NCI-H82 treated with DMSO at 0.1 percent for 48 hours (cell line): ENCODE measurements at regions not wholly inside any gene's neighbourhood (a gene's known extent, or its start where the extent isn't known, plus 50 kb on each side); places are given as distances from the start of the nearest gene placed in this dataset.
A peak's percentile ranks its signal among the peaks of the same experiment; 100 is the strongest.

Experiments used
- DNase-seq: peaks from one replicate; lab custom pipeline; 2025; ENCODE audit not compliant: unreplicated experiment; lab: John Stamatoyannopoulos, UW

DNA sequence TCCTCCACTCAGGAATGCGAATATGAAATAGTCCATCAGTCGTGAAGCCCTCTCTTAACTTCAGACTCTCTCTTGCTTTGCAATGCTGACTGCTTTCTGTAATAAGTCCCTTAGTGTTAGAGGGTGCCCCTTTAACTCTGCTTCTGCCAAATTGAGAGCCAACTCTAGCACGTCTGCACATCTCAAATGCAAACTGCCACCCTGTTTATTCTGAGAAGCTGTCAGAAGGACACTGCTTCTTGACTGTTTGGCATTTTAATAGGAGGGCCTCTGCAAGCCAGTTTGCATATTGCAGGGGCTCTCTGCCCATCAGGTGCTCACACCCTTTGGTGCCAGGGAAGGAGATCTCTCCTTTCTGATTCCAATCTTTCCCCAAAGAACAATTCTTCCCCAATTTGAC is 589.8 kb upstream of the CDH4 start:
- DNase-seq: no peak

- no peak for DNase-seq
Measured at GRCh38 chr20:60664106-60664505, 588.0 kb upstream of the CDH4 start.

DNA sequence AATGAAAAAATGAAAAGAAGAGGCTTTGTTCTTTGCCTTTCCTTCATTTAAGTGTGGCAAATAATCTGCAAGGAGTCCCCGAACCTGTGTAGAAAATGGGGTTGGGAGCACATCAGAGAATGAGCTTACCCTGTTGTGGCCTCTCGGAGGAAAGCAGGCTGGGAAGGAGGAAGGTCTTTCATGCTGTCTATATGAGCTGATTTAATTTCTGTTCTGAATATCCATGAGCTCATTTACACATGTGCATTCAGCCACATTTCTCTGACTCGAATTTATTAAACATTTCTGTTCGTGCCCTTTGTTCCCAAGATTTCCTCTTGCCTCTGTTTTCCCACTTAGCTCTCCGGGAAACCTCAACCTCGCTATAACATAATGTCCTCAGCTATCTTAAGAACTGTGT is 584.4 kb upstream of the CDH4 start:
- DNase-seq: no peak

DNA sequence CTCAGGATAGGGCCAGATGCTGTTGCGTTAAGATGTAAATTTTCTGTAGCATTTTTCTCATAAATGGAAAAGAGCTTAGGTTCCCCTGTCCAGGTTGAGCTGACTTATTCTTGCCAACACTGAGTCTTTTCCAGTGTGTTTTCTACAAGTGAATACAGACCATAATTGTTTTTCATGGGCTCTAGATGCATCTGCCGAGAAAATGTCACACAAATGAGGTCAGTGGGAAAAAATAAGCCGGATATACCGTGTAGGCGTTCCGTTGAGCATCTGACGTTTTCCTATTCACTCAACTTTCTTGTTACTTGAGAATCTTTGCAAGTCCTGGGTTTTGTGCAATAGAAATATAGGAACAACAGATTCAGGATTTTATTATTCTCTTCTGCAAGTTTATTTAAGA is 582.9 kb upstream of the CDH4 start:
- DNase-seq: no peak

- no peak for DNase-seq
Measured at GRCh38 chr20:60676011-60676410, 576.0 kb upstream of the CDH4 start.

GRCh38 chr20:60677819-60678218 is 574.2 kb upstream of the CDH4 start:
- no peak for DNase-seq

DNA sequence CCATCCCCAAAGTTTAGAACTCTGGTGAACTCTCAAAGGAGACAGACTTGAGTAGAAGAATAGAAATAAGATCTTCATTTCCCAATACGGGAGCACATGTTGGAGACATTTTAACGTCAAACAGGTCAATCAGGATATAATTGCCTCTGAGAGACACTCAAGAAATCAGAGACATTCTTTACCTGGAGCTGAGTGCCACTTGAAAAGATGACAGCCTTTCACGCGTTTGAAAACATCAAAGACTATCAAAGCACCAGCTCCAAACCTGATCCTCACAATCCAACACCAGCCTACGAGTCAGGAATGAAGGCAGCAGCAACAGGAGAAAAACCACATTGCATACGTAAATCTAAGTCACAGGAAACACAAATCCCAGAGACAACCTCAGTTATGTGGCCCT is 571.5 kb upstream of the CDH4 start:
- no peak for DNase-seq

DNA sequence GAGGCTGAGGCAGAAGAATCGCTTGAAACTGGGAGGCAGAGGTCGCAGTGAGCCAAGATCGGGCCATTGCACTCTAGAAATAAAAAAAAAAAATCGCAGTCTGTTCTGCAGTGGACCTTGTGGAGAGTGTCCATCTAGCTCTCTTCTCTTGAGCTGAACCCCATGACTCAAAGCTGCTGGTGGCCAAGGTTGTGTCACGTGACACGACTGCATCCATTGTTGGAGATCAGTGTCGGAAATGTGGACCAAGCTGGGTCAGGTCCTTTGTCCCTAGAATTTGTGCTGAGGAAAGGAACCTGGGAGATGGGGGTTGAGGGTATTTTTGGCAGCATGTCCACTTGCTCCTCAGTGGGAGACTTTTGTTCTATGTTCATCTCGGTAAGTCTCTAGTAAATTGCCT is 564.8 kb upstream of the CDH4 start:
- no peak for DNase-seq

DNA sequence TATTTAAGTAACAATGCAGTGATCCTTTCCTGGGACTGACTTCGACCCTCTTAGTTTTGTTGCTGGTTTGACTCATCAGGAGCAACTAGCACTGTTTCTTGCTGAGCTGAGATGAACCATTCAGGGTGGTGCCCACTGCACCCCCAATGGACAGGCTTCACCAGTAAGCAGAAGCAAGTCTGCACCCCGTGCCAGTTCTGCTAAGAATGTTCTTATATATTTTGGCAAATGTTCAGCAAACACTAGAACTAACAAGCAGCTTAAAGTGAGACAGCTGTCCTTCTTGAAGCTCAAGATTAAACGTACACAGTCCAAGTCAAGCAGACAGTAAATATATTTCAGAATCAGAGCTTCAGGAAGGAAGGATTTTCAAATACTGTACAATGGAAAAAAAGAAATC is 561.3 kb upstream of the CDH4 start:
- DNase-seq: peak; percentile 59

DNA sequence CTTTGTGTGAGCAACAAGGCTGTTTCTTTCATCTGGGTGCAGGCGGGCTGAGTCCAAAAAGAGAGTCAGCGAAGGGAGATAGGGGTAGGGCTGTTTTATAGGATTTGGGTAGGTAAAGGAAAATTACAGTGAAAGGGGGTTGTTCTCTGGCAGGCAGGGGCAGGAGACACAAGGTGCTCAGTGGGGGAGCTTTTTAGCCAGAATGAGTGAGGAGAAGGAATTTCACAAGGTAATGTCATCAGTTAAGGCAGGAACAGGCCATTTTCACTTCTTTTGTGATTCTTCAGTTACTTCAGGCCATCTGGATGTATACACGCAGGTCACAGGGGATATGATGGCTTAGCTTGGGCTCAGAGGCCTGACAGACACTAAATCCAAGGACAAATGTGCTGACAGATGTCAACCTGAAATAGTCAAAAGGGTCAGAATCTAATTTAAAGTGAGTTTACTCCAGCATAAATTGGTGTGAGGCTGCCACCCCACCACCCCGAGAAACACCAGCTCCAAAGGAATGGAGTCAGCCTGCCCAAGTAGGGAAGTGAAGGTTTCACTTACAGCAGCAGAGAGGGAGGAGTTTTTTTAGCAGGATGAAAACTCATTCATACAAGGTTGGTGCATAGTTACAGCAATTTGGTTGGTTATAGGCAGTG is 560.0 kb upstream of the CDH4 start:
- peak; percentile 69 for DNase-seq

DNA sequence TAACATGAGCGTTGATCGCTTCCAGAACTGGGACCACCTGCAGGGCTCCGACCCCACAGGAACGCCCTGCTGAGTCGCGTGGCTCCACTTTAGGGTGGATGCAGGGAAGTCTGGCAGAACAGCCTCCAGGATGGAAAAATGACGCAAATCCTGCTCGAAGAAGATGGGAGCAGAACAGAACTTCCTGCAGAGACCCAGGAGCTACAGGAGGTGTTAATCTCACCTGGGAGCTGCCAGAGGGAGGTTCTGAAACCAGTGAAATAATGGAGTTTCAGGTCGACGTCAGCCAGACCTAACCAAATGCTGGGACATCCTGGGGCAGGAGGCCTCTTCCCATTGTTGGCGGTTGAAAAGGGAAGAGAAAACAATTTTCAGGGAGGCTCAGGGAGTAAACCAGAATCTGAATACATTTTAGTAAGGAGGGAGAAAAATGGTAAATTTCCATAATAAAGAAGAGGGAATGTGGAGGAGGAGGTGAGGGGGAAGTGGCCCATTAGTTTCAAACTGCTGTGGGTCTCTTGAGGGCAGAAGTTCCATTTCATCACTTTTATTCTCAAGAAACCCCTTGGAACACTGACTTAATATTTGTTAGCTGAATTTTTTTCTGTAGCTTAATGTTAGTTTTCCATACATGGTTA is 558.4 kb upstream of the CDH4 start:
- DNase-seq: no peak

- DNase-seq: no peak
Measured at GRCh38 chr20:60694763-60695162, 557.3 kb upstream of the CDH4 start.

DNA sequence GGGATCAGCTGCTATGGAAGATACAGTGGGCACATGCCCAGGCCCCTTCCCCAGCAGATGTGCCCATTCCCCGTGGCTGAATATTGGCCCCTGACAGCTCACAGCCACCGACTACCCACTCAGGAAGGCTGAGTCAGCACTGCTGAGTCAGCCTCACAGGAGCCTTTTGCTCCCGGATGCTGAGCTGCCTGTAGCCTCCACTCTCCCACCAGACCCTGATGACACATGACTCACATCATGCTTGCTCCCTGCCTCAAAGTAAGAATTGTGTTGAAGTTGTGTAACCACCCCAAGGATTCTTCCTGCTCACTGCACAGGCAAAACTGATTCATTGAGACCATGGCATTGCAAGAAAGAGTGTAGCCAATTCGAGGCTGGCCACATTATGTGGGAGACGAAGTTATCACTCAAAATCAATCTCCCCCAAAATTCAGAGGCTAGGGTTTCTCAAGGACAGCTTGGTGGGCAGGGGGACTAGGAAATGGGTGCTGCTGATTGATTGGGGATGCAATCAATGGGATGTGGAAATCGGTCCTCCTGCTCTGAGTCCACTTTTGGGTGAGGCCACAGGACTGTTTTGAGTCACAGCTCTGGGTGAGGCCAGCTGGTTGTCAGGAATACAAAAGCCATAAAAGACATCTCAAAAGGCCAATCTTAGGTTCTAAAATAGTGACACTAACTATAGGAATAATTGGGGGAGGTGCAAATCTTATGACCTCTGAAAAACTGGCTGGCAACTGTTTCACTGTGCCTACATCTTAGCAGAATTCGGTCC is 556.6 kb upstream of the CDH4 start:
- no peak for DNase-seq

GRCh38 chr20:60697252-60697651 is 554.8 kb upstream of the CDH4 start:
- no peak for DNase-seq

DNA sequence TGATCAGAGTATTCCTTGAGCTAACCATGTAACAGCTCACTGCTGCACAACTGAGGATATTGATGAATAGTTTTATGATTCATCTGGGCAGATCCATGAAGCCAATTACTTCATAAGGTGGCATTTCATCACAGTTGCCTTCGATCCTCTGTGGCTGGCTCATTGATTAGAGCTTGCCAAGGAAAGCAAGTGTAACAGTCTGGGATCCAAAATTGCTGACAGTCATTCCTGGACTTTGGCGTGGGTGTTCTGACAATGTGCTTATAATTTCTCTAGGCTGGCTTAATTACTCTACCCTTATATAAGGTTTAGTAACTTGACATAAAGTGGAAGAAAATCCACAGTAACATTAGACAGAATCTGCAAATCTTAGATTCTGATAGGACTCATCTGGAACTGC is 551.3 kb upstream of the CDH4 start:
- DNase-seq: no peak

GRCh38 chr20:60704147-60704546 is 547.9 kb upstream of the CDH4 start:
- no peak for DNase-seq

GRCh38 chr20:60713396-60713795 is 538.7 kb upstream of the CDH4 start:
- DNase-seq: no peak

- no peak for DNase-seq
Measured at GRCh38 chr20:60715172-60715571, 536.9 kb upstream of the CDH4 start.

DNA sequence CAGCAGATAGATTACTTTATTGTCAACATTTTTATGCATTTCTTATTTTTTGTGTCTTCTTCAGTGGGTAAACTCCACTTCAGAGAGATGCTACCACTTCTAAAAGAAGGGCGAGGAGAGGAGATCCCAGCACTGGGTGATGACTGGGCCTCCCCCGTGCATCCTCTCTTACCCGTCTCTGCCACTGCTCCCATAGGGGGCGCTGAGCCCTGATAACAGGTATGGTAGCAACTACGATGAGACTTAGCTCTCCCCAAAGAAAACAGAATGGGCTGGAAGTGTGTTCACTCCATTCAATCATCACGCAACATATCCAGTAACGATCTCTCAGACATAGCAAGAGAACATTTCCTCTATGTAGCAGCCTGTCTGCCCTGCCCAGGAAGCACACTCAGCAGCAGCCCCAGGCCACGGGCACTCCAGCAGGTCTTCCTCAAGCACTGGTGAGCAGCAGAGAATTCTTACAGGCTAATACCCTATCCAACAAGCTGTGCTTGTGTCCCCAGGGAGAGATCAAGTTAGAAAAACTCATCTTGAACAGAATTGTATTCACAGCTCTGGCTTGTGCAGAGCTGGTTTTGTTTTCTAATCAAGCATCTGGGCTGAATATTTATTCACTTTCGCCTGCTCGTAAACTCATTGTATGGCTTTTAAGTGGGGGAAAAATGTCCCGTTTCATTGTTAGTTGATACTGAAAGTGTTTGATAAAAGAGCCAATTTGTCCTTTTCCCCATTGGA is 533.1 kb upstream of the CDH4 start:
- DNase-seq: no peak

- DNase-seq: no peak
Measured at GRCh38 chr20:60725311-60725906, 526.7 kb upstream of the CDH4 start.

GRCh38 chr20:60727425-60727824 is 524.6 kb upstream of the CDH4 start:
- DNase-seq: no peak
